ENCODE measurements at regions not wholly inside any gene's neighbourhood (a gene's known extent, or its start where the extent isn't known, plus 50 kb on each side); places are given as distances from the start of the nearest gene placed in this dataset.
A peak's percentile ranks its signal among the peaks of the same experiment; 100 is the strongest.

- DNase-seq (ENCODE audit: low read depth) (no peak), FAIRE-seq (no peak)
- H3K36me3 ChIP-seq (ENCODE audit: control insufficient read depth, insufficient read depth, low read length): no peaks in the 10 kb centered on the region
- H3K27me3 ChIP-seq (ENCODE audit: control insufficient read depth, insufficient read depth, low read length): no peaks in the 10 kb centered on the region
- TF ChIP-seq CTCF (IDR thresholded peaks at IDR 0.05; ENCODE audit: insufficient read depth, low read length, severe bottlenecking): no peak
- no peak overlapping the region for H3K4me3 ChIP-seq (ENCODE audit: low read depth, low read length)
Measured at GRCh38 chr2:122590524-122590923, 835.1 kb downstream of the TSN start.

GRCh38 chr2:122595065-122595464 is 839.6 kb downstream of the TSN start:
- no peak for TF ChIP-seq CTCF (IDR thresholded peaks at IDR 0.05; ENCODE audit: insufficient read depth, low read length, severe bottlenecking)
- DNase-seq (ENCODE audit: low read depth) (no peak), FAIRE-seq (no peak)
- Histone ChIP-seq H3K36me3 (ENCODE audit: control insufficient read depth, insufficient read depth, low read length) (no peaks in the 10 kb centered on the region), H3K4me3 (ENCODE audit: low read depth, low read length) (no peak overlapping the region), H3K27me3 (ENCODE audit: control insufficient read depth, insufficient read depth, low read length) (no peaks in the 10 kb centered on the region)

- no peak for FAIRE-seq
- Histone ChIP-seq H3K36me3 (ENCODE audit: control insufficient read depth, insufficient read depth, low read length) (no peaks in the 10 kb centered on the region), H3K4me3 (ENCODE audit: low read depth, low read length) (no peak overlapping the region), H3K27me3 (ENCODE audit: control insufficient read depth, insufficient read depth, low read length) (no peaks in the 10 kb centered on the region)
- no peak for TF ChIP-seq CTCF (IDR thresholded peaks at IDR 0.05; ENCODE audit: insufficient read depth, low read length, severe bottlenecking)
- DNase-seq (ENCODE audit: low read depth): no peak
Measured at GRCh38 chr2:122596598-122596997, 841.1 kb downstream of the TSN start.

GRCh38 chr2:122598784-122599183 is 843.3 kb downstream of the TSN start:
- Histone ChIP-seq H3K27me3 (ENCODE audit: control insufficient read depth, insufficient read depth, low read length) (no peaks in the 10 kb centered on the region), H3K36me3 (ENCODE audit: control insufficient read depth, insufficient read depth, low read length) (no peaks in the 10 kb centered on the region), H3K4me3 (ENCODE audit: low read depth, low read length) (no peak overlapping the region)
- DNase-seq (ENCODE audit: low read depth) (no peak), FAIRE-seq (no peak)
- no peak for TF ChIP-seq CTCF (IDR thresholded peaks at IDR 0.05; ENCODE audit: insufficient read depth, low read length, severe bottlenecking)

GRCh38 chr2:122610948-122611609 is 855.6 kb downstream of the TSN start:
- peak; percentile 62 for FAIRE-seq
- no peak overlapping the region for H3K4me3 ChIP-seq (ENCODE audit: low read depth, low read length)

More at GRCh38 chr2:122610948-122611609, 855.6 kb downstream of the TSN start:
- Histone ChIP-seq H3K27me3 (ENCODE audit: control insufficient read depth, insufficient read depth, low read length) (no peaks in the 10 kb centered on the region), H3K36me3 (ENCODE audit: control insufficient read depth, insufficient read depth, low read length) (no peaks in the 10 kb centered on the region)
- TF ChIP-seq CTCF (IDR thresholded peaks at IDR 0.05; ENCODE audit: insufficient read depth, low read length, severe bottlenecking): no peak
- DNase-seq (ENCODE audit: low read depth): no peak

Data from bronchial epithelial cell (primary cell).